SU-DHL-6 (cell line): ENCODE measurements at regions not wholly inside any gene's neighbourhood (a gene's known extent, or its start where the extent isn't known, plus 50 kb on each side); places are given as distances from the start of the nearest gene placed in this dataset.

Source experiments
- CTCF ChIP-seq: fragments of 200-600 bp; sonication (generic); IDR thresholded peaks from one replicate; pipeline ENCODE4 v1.5.1; 2017; ENCODE audit warnings: antibody characterized with exemption, mild to moderate bottlenecking, low read length, moderate library complexity; ENCODE audit not compliant: insufficient read depth, poor library complexity, severe bottlenecking
- EZH2phosphoT487 ChIP-seq: fragments of 200-600 bp; sonication (generic), shearing (Covaris generic); conservative IDR thresholded peaks from 2 replicates; pipeline ENCODE4 v1.6.1; 2018; ENCODE audit warnings: mild to moderate bottlenecking, antibody characterized with exemption, low read length, moderate library complexity, mixed read lengths

GRCh38 chr2:163951312-163951711 is 215.5 kb upstream of the FIGN start:
- TF ChIP-seq CTCF (no peak), EZH2phosphoT487 (no peak)
